T-helper 2 cell treated with Interferon-gamma antibody and Interleukin-4, amounts not matched to agents 5 μg/mL and 100 μg/mL, for 36 hours (primary cell): ENCODE measurements at regions not wholly inside any gene's neighbourhood (a gene's known extent, or its start where the extent isn't known, plus 50 kb on each side); places are given as distances from the start of the nearest gene placed in this dataset.
"Not testable (repeated sequence)": the region's sequence is repeated elsewhere in the genome, so short reads cannot be mapped to it uniquely, and the experiment has no call there.

Experiments
- DNase-seq: peaks from one replicate; pipeline ENCODE4 v3.0.0; 2021; ENCODE audit warnings: low spot score
- H3K27ac Mint-ChIP-seq: one replicate; pipeline ENCODE4 v1.8.0; 2021; ENCODE audit warnings: mild to moderate bottlenecking, mixed read lengths
- H3K27me3 Mint-ChIP-seq: one replicate; pipeline ENCODE4 v1.8.0; 2021; ENCODE audit warnings: low read depth, mixed read lengths
- H3K36me3 Mint-ChIP-seq: one replicate; pipeline ENCODE4 v1.8.0; 2021; ENCODE audit warnings: low read depth, mixed read lengths
- H3K4me1 Mint-ChIP-seq: one replicate; pipeline ENCODE4 v1.8.0; 2021; ENCODE audit warnings: low read depth, mixed read lengths
- H3K4me3 Mint-ChIP-seq: one replicate; pipeline ENCODE4 v1.8.0; 2022; ENCODE audit warnings: mild to moderate bottlenecking, moderate library complexity, mixed read lengths
- H3K9me3 Mint-ChIP-seq: one replicate; pipeline ENCODE4 v1.8.0; 2021; ENCODE audit warnings: mixed read lengths

DNA sequence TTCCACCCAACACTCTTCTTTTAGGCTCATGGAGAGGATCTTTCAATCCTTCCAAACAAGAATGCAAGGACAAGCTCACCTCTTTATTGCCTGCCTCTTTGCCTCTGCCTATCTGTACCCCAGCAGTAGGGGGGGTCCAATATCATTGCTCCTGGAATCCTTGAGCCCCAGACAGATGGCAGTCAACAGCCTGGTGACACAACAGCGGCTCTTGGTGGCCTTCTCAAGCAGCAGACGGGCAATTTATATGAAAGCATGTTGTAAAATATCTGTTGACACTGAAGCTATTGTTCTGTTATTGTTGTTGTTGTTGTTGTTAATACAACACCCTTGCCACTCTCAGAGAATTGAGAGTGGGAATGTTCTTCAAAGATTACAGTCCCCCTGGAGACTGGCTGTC, 480.0 kb upstream of the CADM1 start:
- Mint-ChIP-seq H3K27ac (no peak overlapping the region), H3K9me3 (no peaks in the 10 kb centered on the region), H3K4me3 (no peak overlapping the region), H3K36me3 (no peaks in the 10 kb centered on the region), H3K4me1 (no peaks in the 10 kb centered on the region), H3K27me3 (no peaks in the 10 kb centered on the region)
- no peak for DNase-seq

- H3K9me3 Mint-ChIP-seq = no peaks in the 10 kb centered on the region
- no peak overlapping the region for H3K4me3 Mint-ChIP-seq
- H3K27ac Mint-ChIP-seq = no peak overlapping the region
- DNase-seq = no peak
- H3K27me3 Mint-ChIP-seq = no peaks in the 10 kb centered on the region
- no peaks in the 10 kb centered on the region for H3K36me3 Mint-ChIP-seq
- no peaks in the 10 kb centered on the region for H3K4me1 Mint-ChIP-seq
Observed at GRCh38 chr11:115982666-115983065, 478.5 kb upstream of the CADM1 start.

- Mint-ChIP-seq H3K27me3 (no peaks in the 10 kb centered on the region), H3K4me1 (no peaks in the 10 kb centered on the region), H3K27ac (no peak overlapping the region), H3K4me3 (no peak overlapping the region), H3K9me3 (no peaks in the 10 kb centered on the region), H3K36me3 (no peaks in the 10 kb centered on the region)
- no peak for DNase-seq
Observed at GRCh38 chr11:115981814-115982471, 477.7 kb upstream of the CADM1 start.

DNA sequence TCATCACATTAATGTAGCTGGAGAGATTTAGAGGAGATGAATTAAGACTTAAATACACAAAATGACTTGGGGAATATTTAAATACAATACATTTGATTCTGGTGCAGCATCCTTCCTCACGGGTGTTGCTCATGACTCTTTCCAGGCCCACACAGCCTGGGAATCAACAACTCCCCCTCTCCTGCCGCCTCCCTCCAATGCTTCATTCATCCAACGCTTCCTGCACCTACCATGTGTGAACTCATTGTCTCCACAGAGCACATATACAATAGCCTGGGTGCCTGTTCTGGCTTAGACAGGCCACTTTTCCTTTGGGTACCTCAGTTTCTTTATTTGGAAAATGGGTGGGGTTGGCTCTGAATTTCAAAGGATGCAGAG, 476.9 kb upstream of the CADM1 start:
- Mint-ChIP-seq H3K27me3 (peaks cover 5% of the 10 kb centered on the region), H3K4me1 (no peaks in the 10 kb centered on the region), H3K9me3 (no peaks in the 10 kb centered on the region), H3K36me3 (no peaks in the 10 kb centered on the region), H3K27ac (no peak overlapping the region), H3K4me3 (no peak overlapping the region)
- no peak for DNase-seq

DNA sequence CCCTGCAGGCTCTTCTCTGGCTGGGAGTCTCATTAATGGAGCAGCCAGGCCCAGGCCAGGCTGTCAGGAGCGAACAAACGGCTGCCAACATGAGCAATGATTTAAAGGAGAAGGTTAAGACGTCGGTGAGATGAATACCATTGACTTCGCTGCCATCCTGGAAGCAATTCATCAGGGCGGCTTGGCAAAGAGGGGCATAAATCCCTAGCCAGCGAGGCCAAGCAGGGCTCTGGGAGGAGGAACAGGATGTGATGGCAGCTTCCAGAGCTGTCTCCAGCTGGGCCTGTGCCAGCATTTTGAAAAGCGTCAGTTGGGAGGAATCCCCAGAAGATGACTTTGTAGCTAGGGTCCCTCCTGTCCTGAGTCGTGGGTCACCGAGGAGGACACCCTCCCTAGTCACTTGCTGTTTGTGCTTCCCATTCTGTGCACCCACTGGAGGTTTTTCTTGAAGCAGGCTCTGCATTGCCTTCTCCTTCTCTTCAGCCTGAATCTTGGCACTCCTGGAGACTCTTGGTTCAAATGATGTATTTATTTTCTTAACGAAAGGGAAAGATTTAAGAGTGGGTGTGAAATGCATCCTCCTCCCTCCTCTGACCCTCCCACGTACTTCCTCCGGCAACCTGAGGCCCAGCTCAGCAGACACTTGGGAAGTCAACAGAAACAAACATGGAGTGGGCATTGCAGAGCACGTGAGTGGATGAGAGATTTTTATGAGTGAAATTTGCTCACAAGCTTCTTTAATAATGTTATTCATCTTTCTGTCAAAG, 476.3 kb upstream of the CADM1 start:
- no peaks in the 10 kb centered on the region for H3K36me3 Mint-ChIP-seq
- H3K27ac Mint-ChIP-seq = no peak overlapping the region
- no peak for DNase-seq
- peaks cover 11% of the 10 kb centered on the region for H3K27me3 Mint-ChIP-seq
- no peak overlapping the region for H3K4me3 Mint-ChIP-seq
- H3K4me1 Mint-ChIP-seq = peaks cover 4% of the 10 kb centered on the region
- no peaks in the 10 kb centered on the region for H3K9me3 Mint-ChIP-seq

- no peaks in the 10 kb centered on the region for H3K36me3 Mint-ChIP-seq
- peaks cover 5% of the 10 kb centered on the region for H3K9me3 Mint-ChIP-seq
- peaks cover 20% of the 10 kb centered on the region for H3K27me3 Mint-ChIP-seq
- DNase-seq = no peak
- H3K4me3 Mint-ChIP-seq = peak overlapping the region; percentile 67
- peaks cover 6% of the 10 kb centered on the region for H3K4me1 Mint-ChIP-seq
- H3K27ac Mint-ChIP-seq = no peak overlapping the region
Observed at GRCh38 chr11:115974703-115975102, 470.5 kb upstream of the CADM1 start.

DNA sequence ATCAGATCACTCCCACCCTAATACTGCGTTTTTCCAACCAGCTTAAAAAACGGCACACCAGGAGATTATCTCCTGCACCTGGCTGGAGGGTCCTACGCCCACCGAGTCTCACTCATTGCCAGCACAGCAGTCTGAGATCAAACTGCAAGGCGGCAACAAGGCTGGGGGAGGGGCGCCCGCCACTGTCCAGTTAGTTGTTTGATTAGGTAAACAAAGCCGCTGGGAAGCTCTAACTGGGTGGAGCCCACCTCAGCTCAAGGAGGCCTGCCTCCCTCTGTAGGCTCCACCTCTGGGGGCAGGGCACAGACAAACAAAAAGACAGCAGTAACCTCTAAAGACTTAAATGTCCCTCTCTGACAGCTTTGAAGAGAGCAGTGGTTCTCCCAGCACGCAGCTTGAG, 463.0 kb upstream of the CADM1 start:
- not testable (repeated sequence) for H3K27me3 Mint-ChIP-seq, H3K27ac Mint-ChIP-seq, H3K4me1 Mint-ChIP-seq, DNase-seq, H3K36me3 Mint-ChIP-seq, H3K9me3 Mint-ChIP-seq, H3K4me3 Mint-ChIP-seq

GRCh38 chr11:115965767-115966504, 461.7 kb upstream of the CADM1 start:
- H3K9me3 Mint-ChIP-seq = peaks cover 6% of the 10 kb centered on the region
- H3K4me1 Mint-ChIP-seq = no peaks in the 10 kb centered on the region
- no peaks in the 10 kb centered on the region for H3K36me3 Mint-ChIP-seq
- H3K27me3 Mint-ChIP-seq = no peaks in the 10 kb centered on the region
- no peak overlapping the region for H3K4me3 Mint-ChIP-seq
- no peak overlapping the region for H3K27ac Mint-ChIP-seq
- no peak for DNase-seq

DNA sequence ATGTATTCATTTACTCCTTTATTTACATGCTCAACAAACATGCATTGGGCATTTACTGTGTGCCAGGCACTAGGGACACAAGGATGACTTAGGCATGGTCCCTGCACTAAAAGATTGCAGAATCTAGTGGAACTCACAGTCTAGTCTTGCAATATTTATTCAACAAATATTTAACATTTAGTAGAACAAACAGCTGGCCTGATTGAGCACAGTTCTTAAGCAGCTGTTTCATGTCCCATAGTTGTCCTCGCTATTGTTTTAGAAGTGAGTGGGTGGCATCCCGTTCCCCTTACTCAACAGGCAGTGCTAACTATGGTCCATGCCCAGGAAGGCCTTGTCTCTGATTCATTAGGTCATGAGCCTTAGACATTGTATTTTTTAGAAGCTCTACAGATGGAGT, 459.9 kb upstream of the CADM1 start:
- DNase-seq = no peak
- Mint-ChIP-seq H3K36me3 (no peaks in the 10 kb centered on the region), H3K27ac (no peak overlapping the region), H3K27me3 (no peaks in the 10 kb centered on the region), H3K4me3 (no peak overlapping the region), H3K9me3 (no peaks in the 10 kb centered on the region), H3K4me1 (no peaks in the 10 kb centered on the region)

DNA sequence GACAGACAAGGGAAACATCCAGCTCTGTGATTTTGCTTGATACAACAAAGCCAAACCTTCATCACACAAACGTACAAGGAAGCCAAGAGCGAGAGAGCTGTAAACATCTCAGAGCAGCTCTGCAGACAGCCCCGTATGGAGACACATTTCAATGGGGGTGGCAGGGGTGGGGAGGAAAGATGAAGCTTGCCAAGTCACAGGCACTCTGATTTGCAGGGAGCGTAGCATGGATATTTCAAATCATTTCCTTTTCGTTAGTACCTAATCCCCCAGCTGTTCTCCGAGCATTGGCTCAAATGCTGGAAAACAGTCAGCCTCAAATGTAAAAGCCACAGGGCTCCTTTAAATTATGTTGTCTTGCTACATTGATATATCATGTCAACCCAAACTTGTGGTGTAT, 458.9 kb upstream of the CADM1 start:
- H3K36me3 Mint-ChIP-seq = no peaks in the 10 kb centered on the region
- H3K4me1 Mint-ChIP-seq = no peaks in the 10 kb centered on the region
- H3K4me3 Mint-ChIP-seq = no peak overlapping the region
- no peak overlapping the region for H3K27ac Mint-ChIP-seq
- no peaks in the 10 kb centered on the region for H3K9me3 Mint-ChIP-seq
- no peak for DNase-seq
- no peaks in the 10 kb centered on the region for H3K27me3 Mint-ChIP-seq

DNA sequence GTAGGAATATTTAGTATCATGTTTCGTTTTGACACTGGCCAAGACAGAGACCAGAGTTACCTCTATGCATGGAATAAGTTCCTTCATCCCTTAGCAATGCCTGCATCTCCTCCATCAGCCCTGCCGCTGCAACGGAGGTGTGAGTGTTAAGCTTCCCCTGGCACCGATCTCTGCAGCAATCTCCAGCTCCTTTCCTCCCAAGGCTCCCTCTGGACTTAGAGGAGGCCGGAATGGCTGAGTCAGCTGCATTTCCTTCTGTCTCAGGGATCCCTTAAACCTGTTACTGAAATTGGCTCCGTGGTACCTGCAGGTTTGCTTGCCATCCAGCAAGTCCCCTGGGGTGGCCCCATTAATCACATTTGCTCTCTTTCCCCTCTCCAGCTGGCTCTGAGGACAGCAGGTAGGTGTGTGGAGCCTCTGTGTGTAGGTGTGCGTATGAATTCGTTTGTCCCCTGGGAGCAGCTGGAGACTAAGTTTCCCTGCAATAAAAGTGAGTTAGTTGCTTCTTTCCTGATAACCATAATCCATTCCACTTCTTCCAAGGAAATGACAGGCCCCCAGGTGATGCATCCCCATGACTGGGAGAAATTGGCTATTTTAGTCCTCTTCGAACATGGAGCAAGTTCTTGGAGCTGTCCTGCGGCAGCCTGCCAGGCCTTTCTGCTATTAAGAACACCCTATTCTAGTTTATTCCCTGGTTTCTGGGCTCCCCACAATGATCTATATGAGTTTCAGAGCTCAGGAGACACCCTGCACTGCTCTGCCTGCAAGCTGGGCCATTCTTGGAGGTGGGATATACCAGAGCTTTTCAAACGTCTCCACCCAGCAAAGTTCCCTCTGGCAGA, 457.2 kb upstream of the CADM1 start:
- Mint-ChIP-seq H3K27me3 (no peaks in the 10 kb centered on the region), H3K27ac (no peak overlapping the region), H3K4me1 (no peaks in the 10 kb centered on the region), H3K36me3 (no peaks in the 10 kb centered on the region), H3K4me3 (no peak overlapping the region), H3K9me3 (no peaks in the 10 kb centered on the region)
- DNase-seq = no peak

DNA sequence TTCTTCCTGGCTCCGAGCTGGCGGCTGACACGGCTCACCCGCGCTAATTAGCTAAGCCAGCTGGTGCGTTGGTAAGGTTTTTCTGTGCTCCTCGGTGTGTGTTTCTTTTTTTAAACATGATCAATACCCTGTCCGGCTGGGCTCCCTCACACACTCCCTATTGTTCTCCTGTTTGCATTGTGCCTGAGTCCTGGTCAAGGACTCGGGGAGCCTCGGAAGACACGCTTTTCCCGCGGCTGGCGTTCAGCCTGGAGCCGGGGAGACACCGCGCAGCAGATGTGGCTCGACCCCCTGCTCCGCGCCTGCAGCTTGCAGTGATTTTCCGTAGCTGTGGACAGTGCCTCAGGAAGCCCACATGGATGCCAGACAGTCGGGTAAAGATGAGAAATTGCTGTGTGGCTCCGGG, 454.9 kb upstream of the CADM1 start:
- no peaks in the 10 kb centered on the region for H3K9me3 Mint-ChIP-seq
- no peaks in the 10 kb centered on the region for H3K4me1 Mint-ChIP-seq
- H3K4me3 Mint-ChIP-seq = no peak overlapping the region
- H3K27ac Mint-ChIP-seq = no peak overlapping the region
- peaks cover 3% of the 10 kb centered on the region for H3K27me3 Mint-ChIP-seq
- no peak for DNase-seq
- no peaks in the 10 kb centered on the region for H3K36me3 Mint-ChIP-seq

DNA sequence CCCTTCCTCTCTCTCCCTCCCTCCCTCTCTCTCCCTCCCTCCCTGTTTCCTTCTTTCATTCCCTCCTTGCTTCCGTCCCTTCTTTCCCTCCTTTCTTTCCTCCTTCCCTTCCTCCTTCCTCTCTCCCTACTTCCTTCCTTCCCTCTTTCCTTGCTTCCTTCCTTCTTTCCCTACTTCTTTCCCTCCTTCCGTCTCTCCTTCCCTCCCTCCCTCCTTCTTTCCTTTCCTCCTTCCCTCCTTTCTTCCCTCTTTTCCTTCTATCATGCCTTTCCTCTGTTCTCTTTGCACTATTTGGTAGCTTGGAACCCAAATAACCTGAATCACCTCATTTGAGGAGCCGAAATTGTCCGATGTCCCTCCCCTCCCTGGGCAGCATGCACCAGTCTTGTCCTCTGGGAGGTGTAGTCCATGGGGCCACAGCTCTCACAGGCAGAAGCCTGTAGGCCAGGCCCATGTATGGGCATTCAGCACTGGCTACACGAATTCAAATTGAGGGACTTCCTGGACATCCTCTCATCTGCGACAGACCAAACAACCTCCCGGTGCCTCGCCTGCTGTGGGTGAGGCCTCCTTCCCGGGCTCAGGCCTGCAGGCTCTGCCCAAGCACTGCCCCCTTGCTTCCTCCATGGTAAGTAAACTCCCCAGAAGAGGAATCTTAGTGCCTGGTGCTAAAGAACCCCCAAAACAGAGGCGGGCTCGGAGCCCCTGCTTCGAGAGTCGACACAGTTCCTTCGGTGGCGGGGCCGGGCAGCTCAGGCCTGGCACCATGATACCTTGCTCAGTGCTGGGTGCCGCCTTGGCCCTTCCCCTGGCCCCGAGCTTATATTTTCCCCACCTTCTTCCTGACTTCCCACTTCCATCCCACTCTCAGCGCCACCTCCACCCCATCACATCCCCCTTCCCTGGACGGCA, 454.1 kb upstream of the CADM1 start:
- H3K4me1 Mint-ChIP-seq = no peaks in the 10 kb centered on the region
- H3K4me3 Mint-ChIP-seq = no peak overlapping the region
- peaks cover 3% of the 10 kb centered on the region for H3K27me3 Mint-ChIP-seq
- no peaks in the 10 kb centered on the region for H3K36me3 Mint-ChIP-seq
- no peak for DNase-seq
- H3K9me3 Mint-ChIP-seq = no peaks in the 10 kb centered on the region
- H3K27ac Mint-ChIP-seq = no peak overlapping the region
